Thyroid gland (tissue), 4 donors: ENCODE measurements at regions not wholly inside any gene's neighbourhood (a gene's known extent, or its start where the extent isn't known, plus 50 kb on each side); places are given as distances from the start of the nearest gene placed in this dataset.

Experiments
- CTCF ChIP-seq, 6 experiments: fragments of 200-600 bp in 3 of 6; fragments of 450-650 bp in 3 of 6; sonication (generic) in 3 of 6; IDR thresholded peaks; one replicate each; pipeline ENCODE4 v1.5.1; 2016 to 2019; ENCODE audit warnings: antibody characterized with exemption in 6 of 6, mild to moderate bottlenecking in 2 of 6, inconsistent platforms in 1 of 6, moderate library complexity in 1 of 6
- POLR2A ChIP-seq, 2 donors: fragments of 450-650 bp; IDR thresholded peaks; one replicate each; pipeline ENCODE4 v1.6.1; 2017; ENCODE audit warnings: antibody characterized with exemption in 2 of 2, mild to moderate bottlenecking in 2 of 2, moderate library complexity in 1 of 2

DNA sequence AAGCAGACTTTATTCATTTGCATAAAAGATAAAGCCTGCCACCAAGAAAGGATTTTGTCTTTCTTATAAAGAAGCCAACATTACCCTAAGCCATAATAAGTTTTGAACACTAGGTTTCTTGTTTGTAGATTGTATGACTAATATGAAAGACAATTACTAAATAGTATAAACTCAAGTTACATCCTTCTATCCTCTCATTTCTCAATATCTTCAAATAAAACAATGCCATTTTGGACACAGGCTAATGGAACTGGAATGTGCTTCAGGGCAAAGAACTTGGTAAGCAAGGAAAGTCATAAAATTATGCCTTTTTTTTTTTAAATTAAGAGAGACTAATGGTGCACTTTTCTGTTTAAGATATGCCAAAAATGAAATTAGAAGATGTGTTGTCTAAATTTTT is 137.7 kb downstream of the DKK1 start:
- no peak for TF ChIP-seq CTCF (IDR thresholded peaks at IDR 0.05)
- no peak for TF ChIP-seq POLR2A (IDR thresholded peaks at IDR 0.05)
